GM21528 (cell line): ENCODE measurements at regions not wholly inside any gene's neighbourhood (a gene's known extent, or its start where the extent isn't known, plus 50 kb on each side); places are given as distances from the start of the nearest gene placed in this dataset.

Source experiments
- ATAC-seq: cut with Tn5 transposase; IDR thresholded peaks from one replicate; pipeline ENCODE4 v1.9.1; 2021; ENCODE audit warnings: mild to moderate bottlenecking, moderate library complexity; ENCODE audit not compliant: unreplicated experiment, low FRiP score

DNA sequence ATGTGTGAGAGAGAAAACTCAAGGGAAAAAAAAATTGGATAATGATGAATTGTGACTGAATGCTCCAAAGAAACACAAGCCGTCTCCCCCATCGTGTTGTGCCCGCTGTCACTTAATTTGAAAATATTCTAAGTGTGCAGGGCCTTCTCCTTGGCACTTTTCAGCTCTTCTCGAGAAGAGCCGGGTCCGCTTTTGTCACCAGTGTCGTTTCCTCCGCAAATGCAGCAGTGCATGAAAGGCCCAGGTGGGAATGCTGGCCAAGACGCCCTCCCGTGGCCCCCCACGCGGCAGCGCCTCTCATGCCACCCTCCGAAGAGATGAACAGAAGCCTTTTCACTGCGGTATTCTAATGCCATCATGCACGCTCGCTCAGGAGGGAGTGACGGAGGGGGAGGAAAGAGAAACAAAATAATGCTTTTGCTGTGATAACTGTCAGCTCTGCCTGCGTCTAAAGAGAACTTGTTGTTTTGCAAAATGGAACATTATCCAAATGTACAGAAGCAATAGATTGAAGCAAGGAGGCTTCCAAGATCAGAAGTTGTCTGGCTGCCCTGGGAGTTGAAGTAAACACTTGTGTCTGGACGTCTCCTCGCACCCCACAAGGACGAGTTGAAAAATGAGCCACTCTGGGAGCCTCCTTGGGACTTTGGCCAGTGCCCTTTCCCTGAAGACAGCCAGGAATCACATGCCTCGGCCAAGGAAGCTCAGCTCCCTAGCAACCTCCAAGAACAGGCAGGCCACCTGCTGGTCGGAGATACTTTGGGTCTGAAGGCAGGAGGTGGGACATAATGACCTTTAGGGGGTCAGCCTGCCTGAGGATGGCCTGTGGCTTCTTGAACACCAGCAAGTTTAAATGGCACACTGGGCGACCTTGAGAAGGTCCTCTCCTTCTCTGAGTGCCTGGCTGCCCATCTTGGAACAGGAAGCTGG is 166.1 kb upstream of the ZC3H12A start:
- ATAC-seq = no peak

DNA sequence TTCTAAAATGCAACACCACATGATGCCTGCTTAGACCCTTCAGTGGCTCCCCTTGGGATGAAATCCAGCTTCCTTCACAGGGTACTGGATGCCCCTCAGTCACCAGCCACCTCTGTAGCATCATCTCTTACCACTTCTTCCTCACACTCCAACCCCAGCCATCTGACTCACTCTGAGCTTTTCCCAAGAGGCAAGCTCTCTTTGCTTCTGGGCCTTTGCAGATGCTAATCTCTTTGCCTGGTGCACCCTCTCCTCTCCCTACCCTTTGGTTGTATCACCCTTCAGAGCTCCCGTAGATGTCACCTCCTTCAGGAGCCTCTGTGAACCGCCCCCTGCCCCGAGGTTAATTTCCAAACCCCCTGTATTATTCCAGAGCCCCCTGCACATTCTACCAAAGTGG is 164.8 kb upstream of the ZC3H12A start:
- no peak for ATAC-seq

DNA sequence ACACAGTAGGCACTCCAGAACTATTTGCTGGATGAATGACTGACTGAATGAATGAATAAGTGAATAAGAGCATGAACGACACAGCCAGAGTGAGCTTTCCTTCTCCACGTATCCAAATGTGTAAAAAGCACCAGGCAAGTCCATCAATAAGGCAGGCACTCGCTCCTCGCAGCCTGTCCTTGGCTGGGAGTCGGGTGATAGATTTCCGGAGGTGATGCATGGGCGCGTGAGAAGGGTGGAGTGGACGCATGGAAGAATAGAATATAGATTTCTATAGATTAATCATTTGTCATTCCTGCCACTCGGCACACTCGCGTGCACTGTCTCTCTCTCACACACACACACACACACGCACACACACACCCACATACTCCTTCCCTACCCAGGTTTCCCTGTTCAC is 164.3 kb upstream of the ZC3H12A start:
- no peak for ATAC-seq

DNA sequence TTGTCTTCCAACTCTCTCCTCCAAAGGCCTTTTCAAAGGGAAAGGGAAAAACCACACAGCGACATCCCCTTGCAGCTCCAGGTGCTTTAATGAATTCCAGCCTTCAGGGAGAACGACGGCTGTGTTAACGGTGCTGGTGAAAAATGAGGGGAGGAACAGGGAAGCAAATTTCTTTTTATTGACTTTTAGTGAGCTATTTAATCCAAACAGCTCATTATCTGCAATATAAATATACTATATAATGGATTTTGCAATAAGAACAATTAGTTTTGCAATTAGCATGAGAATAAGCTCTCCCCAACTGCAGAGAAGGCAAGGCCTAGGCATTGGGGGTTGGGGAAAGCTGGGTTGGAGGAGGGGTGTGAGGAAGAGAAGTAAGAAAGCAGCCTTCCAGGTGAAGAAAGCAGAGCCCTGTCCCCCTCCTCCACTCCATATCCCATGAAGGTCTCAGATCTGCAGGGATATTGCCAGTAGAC is 159.0 kb upstream of the ZC3H12A start:
- no peak for ATAC-seq

DNA sequence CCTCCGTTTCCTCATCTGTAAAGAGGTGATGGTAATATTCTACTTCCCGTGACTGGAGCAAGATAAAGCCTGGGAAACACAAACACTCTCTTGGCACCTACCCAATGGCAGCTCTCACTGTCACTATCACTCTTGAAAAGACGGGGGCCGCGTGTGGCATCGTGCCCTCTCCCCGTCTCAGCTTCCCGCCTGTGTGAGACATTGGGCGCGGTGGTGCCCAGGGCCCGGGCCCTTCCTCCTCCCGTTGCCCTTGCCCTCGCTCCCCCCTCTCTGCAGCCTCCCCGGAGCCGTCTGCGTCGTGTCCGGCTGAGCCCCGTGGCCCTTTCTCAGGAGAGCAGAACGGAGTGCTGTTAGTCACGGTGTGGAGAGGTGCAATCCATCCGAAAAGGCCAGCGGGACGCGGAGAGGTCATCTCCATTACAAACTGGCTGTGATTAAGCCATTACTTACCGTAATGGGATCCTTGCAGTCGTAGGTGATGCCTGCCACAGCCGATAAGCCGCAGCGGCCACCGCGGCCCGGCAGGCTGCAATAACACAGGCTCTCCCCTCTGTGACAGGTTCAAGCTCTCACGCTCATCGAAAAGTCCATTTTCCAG is 156.4 kb upstream of the ZC3H12A start:
- no peak for ATAC-seq

DNA sequence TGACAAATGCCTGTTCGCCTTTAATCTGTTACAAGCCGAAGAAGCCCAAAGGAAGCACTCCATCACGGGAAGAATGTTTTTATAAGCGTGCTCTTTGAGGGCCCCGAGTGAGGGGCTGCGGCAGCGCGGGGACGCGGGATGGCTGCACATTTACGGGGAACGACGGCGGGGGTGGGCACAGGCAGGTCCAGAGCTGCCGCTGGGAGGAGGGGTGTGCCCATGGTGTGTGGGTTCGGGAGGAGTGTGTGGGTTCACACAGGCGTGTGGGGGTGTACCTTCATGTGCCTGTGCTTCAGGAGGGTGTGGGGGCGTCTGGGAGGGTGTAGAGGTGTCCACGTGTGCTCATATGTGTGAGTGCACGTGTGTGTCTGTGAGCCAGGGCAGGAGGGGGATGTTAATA is 155.9 kb upstream of the ZC3H12A start:
- ATAC-seq = no peak

DNA sequence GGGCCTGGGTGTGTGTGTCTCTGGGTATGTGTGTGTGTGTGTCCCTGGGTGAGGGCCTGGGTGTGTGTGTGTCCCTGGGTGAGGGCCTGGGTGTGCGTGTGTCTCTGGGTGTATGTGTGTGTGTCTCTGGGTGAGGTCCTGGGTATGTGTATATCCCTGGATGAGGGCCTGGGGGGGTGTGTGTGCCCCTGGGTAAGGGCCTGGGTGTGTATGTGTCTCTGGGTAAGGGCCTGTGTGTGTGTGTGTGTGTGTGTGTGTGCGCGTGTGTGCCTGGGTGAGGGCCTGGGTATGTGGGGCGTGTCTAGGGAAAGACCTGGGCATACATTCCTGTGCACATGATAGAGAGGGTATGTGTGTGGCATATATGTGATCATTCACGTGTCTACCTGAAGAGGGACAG is 155.1 kb upstream of the ZC3H12A start:
- no peak for ATAC-seq

DNA sequence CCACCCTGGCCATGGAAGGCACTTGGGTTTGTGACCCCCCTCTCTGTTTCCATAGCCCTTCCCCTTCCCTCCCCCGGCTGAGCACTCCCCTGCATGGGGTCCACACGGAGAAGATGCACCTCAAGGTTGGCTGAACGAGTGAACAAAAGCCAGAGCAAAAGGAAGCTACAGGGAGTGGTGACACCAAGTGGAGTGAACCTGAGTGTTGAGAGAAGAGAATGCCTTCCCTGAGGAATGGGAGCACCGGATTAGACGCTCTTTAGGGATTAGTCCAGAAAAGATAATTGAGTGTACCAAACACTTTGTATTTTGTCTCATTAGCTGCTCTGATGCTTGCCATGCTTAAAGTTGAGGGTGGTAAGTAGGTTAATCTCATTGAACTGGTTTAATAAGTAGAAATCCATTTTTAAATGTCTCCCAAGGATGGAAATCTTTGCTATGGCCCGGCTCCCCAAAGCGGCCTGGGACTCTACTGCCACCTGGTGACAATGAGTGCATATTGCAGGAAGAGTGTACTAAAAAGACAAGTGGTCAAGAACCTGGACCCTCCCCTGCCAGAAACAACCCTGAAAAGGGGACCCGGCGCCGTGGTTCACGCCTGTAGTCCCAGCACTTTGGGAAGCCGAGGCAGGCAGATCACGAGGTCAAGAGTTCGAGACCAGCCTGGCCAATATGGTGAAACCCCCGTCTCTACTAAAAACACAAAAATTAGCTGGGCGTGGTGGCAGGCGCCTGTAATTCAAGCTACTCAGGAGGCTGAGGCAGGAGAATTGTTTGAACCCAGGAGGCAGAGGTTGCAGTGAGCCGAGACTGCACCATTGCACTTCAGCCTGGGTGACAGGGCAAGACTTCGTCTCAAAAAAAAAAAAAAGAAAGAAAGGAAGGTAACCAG is 150.6 kb upstream of the ZC3H12A start:
- no peak for ATAC-seq

DNA sequence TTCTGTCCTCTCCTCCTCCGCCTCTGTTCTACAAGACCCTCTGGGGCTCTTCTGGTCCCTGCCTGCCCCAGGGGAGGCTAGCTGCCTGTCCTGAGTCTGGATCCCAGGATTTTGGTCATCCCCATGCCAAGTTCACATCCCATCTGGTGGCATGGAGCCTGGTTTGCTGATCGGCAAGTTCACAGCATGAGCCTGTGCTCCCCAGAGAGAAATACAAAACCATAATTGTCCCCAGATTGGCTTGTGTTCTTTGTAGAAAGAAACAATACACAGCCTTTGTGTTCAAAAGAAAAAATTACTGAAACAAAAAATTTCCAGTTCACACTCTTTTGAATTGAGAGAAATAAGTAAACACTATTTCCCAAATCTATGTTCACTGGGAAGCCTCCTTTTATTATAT is 149.4 kb upstream of the ZC3H12A start:
- ATAC-seq = no peak

DNA sequence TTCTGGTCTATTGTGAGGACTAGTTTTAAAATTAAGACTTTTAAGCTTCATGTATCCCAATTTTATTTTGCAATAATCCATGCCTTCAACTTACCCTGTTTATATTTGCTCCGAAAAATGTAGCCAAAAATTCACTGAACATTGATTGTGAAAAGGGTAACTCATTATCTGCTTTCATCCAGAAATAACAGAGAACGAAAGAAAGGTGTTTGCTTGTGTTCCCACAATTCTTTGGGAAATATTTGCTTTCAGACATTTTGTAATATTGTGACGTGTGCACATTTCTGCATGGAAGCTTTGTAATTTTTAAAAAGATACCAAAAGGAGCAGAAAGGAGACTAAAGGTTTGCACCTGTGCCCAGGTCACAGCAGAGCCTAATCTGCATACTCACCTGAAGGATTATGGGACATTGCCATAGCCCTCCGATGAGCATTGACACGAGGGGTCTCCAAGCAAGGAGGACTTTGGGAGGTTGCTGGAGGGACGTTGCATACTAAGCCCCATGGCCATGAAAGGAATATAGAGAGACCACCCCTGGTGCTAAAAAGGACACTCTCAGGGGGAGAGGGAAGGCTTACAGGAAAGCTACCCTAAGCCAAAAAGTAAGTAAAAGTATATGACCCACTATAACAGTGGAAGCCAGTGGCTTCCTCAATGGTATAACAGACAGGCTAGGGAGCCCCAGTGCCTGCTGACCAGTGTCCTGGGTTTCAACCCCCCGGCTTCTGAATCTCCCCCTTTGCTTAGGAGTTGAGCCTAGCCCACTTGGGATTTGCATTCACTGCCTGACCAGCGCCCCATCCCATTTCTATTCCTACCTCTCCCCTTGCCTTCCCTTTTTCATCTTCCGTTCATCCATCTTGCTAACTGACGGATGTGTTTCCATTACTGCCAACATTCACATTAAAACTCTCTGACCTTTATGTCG is 148.6 kb upstream of the ZC3H12A start:
- no peak for ATAC-seq

DNA sequence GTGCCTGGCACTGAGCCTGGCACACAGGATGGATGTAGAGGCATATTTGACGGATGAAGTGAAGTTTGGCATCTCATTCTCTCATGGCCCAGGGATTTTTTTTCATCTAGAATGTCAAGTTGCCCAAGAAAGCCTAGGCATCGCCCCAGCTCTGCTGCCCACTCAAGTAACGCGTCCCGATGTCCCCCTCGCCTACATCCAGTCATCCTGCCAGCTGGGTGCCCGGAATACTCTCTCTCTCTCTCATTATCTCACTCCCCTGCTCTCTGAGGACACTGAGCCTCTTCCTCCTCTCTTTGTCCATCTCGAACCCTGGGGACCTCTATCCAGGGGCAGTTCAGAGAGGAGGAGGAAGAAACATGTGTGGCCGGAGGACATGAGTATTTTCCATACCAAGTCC is 142.3 kb upstream of the ZC3H12A start:
- ATAC-seq = no peak

DNA sequence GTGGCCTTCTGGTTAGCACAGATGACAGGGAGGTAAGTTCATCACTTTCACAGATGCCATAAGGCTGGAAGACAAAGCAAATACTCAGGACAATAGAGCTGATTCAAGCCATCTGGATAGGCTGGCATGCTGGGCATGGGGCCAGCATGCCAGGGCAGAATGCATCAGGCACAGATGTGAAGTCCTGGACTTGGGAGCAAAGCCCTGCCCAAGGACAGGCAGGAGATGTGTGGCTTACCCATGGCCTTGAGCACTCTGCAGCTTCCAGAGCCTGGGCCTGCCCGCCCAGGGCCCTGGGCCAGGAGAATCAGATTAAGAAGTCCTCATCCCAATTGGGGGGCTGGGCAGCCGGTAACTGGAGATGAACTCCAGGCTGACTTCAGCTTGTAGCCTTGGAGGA is 135.7 kb upstream of the ZC3H12A start:
- ATAC-seq = no peak

DNA sequence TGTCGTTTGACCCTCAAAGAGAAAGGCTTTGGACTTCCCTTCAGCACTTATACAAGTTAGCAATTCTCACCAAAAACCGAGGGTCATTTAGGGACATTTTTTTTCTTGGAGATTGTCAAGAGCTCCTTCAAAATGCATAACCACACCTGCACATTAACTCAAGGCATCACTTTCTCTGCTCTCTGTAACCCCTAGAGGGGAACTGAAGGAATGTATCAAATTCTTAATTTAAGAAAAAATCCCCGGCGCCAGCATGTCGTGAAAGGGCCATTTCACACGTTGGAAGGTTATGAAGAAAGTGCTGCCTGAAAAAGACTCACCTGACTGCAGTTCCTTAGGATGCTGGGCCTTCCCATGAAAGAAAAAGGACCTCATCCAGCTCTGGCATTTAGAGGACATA is 131.6 kb upstream of the ZC3H12A start:
- ATAC-seq = no peak

DNA sequence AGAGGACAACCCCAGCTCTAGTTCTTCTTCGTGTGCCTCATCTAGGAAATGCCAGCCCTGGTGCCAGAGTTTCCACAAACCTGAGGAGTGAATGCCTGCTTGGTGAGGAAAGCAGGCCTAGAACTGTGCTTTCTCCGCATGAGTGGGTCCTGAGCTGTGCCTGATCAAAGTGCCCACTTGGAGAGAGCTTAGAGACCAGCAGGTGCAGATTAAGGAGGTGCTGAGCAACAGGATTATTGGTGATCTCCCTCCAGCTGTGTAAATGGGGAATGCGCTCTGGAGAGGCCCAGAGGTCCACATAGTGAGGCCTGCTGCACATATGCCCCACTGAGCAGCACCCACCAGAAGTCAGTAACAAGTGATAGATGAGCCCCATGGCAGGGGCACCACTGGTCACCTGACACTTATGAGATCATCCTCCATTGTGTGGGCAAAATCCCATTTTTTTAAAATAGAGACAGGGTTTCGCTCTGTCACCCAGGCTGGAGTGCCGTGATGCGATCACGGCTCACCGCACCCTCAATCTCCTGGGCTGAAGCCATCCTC is 127.2 kb upstream of the ZC3H12A start:
- no peak for ATAC-seq

DNA sequence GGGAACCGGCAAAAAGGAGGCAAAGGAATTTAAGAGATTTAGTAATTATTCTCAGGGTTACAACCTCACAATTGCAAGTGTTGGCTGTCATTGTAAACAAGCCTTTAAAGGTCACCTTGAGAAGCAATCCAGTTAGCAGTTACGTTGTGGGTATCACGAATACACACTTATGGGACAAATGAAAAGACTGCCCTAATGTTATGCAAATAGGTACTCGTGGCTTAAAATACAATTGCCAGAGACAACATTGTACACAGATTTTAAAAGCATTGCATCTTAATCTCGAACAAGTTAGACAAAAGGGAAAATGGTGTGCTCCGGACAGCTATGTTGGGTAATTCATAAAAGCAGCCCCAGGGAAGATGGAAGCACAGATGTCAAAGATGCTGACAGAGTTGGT is 120.5 kb upstream of the ZC3H12A start:
- no peak for ATAC-seq

DNA sequence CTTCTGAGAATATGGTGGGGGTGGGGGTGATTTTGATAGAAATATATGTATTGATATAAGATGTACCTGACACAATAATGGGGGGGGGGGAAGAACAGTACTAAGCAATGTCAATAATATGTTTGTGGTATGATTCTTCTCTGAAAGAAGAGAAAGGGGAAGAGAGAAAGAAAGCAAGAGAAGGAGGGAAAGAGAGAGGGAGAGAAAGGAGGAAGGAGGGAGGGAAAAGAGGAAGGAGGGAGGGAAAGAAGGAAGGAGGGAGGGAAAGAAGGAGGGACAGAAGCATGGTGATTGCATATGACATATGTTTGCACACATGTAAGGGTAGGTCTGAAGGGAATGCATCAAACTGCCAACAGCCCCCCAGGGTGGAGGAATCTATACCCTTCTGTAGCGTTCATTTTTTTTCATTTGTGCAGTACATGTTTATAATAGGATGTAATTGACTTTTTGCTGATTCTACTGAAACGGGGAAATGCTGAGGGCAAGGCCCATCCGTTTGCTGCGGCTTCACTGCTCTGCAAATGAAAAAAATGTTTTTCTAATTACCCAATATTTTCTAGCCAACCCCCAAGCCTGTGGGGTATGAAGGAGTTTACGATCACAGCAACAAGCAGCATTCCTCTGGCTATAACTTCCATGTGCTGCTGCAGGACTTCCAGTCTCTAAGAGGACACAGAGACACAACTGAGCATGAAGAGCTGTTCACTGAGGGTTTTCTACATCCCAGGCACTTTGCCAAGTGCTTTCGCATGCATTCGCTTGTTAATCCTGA is 119.3 kb upstream of the ZC3H12A start:
- ATAC-seq = no peak

DNA sequence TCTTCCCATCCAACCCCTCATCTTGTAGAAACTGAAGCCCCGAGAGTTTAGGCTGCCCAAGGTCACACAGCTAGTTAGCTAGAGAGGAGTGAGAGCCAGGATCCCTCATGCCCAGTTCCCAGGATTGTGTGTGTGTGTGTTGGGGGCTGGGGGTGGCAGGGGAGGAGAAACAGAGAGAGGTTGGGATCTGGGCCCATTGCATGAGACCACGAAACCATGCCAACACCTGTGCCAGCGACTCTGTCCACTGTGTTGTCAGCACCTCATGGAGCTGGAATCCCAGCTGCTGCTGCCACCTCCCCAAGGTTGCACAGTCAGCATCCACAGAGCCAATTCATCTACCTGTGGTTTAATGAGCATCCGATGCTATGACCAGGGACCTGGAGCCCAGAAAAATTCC is 115.4 kb upstream of the ZC3H12A start:
- ATAC-seq = no peak

DNA sequence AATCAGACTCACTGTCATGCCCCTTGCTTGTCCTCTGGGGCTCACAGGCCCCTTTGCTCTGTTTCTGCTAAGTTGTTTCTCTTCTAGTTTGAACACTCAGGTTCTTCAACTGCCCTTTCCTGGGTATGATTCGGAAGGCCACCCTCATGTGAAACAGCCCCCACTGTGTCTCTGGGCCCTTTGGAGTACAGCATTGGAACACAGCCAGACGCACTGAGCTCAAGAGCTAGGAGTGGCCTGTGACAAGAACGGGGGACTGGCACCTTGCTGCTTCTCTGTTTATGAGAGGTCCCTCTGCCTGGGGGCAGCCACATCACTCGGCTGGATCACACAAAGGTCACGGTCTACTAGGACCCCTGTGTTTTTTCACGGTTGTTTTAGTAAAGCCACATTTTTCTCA is 114.4 kb upstream of the ZC3H12A start:
- ATAC-seq = no peak
